Urinary bladder (tissue), 3 donors: ENCODE measurements at regions not wholly inside any gene's neighbourhood (a gene's known extent, or its start where the extent isn't known, plus 50 kb on each side); places are given as distances from the start of the nearest gene placed in this dataset.
"Not testable (repeated sequence)": the region's sequence is repeated elsewhere in the genome, so short reads cannot be mapped to it uniquely, and the experiment has no call there.

Experiments used
- DNase-seq: peaks from one replicate; pipeline ENCODE4 v3.0.0-alpha.2; 2015; ENCODE audit errors: extremely low spot score
- H3K27ac ChIP-seq: one replicate; pipeline ENCODE4 v1.5.1; 2013; ENCODE audit warnings: low read depth, mild to moderate bottlenecking, moderate library complexity
- H3K36me3 ChIP-seq: one replicate; pipeline ENCODE4 v1.6.1; 2013; ENCODE audit warnings: mild to moderate bottlenecking, moderate library complexity; ENCODE audit not compliant: insufficient read depth
- H3K4me1 ChIP-seq: one replicate; pipeline ENCODE4 v1.6.1; 2013; ENCODE audit warnings: mild to moderate bottlenecking, moderate library complexity; ENCODE audit not compliant: insufficient read depth
- H3K4me3 ChIP-seq: one replicate; pipeline ENCODE4 v1.5.1; 2013; ENCODE audit warnings: low read depth, low read length
- WGBS: extraction: QIAGEN DNeasy Blood & Tissue Kit; methylation state at CpG from one replicate; pipeline ENCODE4 v1.1.7; 2013; 5-methylcytosine and 5-hydroxymethylcytosine counted together
- donor health status: healthy with polysubstance abuse.
- donor health status: healthy.

- H3K36me3 ChIP-seq: no peaks in the 10 kb centered on the region
- no peak overlapping the region for H3K4me3 ChIP-seq
- H3K27ac ChIP-seq: no peak overlapping the region
- H3K4me1 ChIP-seq: no peaks in the 10 kb centered on the region
- DNase-seq: no peak
- WGBS: 29% methylated on average over 3 of the region's 3 CpGs
Observed at GRCh38 chr2:66212749-66213148, 222.2 kb upstream of the MEIS1 start.

GRCh38 chr2:66202586-66202985, 232.3 kb upstream of the MEIS1 start:
- DNase-seq: no peak
- no peak overlapping the region for H3K27ac ChIP-seq
- no peaks in the 10 kb centered on the region for H3K4me1 ChIP-seq
- WGBS: 84% methylated on average over 2 of the region's 2 CpGs
- H3K4me3 ChIP-seq: no peak overlapping the region
- no peaks in the 10 kb centered on the region for H3K36me3 ChIP-seq

GRCh38 chr2:66201242-66201641, 233.7 kb upstream of the MEIS1 start:
- WGBS: 72% methylated on average over 2 of the region's 2 CpGs
- no peaks in the 10 kb centered on the region for H3K4me1 ChIP-seq
- no peak overlapping the region for H3K27ac ChIP-seq
- H3K36me3 ChIP-seq: no peaks in the 10 kb centered on the region
- H3K4me3 ChIP-seq: no peak overlapping the region
- DNase-seq: no peak

- no peak for DNase-seq
- Histone ChIP-seq H3K4me1 (no peaks in the 10 kb centered on the region), H3K36me3 (no peaks in the 10 kb centered on the region), H3K27ac (no peak overlapping the region), H3K4me3 (no peak overlapping the region)
Observed at GRCh38 chr2:66198873-66199272, 236.1 kb upstream of the MEIS1 start.

GRCh38 chr2:66192888-66193287, 242.0 kb upstream of the MEIS1 start:
- 77% methylated on average over 2 of the region's 2 CpGs for WGBS
- no peaks in the 10 kb centered on the region for H3K36me3 ChIP-seq
- H3K27ac ChIP-seq: no peak overlapping the region
- no peak overlapping the region for H3K4me3 ChIP-seq
- DNase-seq: no peak
- no peaks in the 10 kb centered on the region for H3K4me1 ChIP-seq

GRCh38 chr2:66191311-66191710, 243.6 kb upstream of the MEIS1 start:
- DNase-seq: no peak
- WGBS: 77% methylated on average over 1 of the region's 1 CpG
- no peaks in the 10 kb centered on the region for H3K36me3 ChIP-seq
- no peaks in the 10 kb centered on the region for H3K4me1 ChIP-seq
- H3K27ac ChIP-seq: no peak overlapping the region
- no peak overlapping the region for H3K4me3 ChIP-seq

- Histone ChIP-seq H3K4me3 (no peak overlapping the region), H3K27ac (no peak overlapping the region), H3K36me3 (no peaks in the 10 kb centered on the region), H3K4me1 (no peaks in the 10 kb centered on the region)
- no peak for DNase-seq
Observed at GRCh38 chr2:66189553-66189952, 245.4 kb upstream of the MEIS1 start.

- Histone ChIP-seq H3K4me1 (no peaks in the 10 kb centered on the region), H3K4me3 (no peak overlapping the region), H3K36me3 (no peaks in the 10 kb centered on the region), H3K27ac (no peak overlapping the region)
- DNase-seq: no peak
- WGBS: 64% methylated on average over 3 of the region's 3 CpGs
Observed at GRCh38 chr2:66186537-66186936, 248.4 kb upstream of the MEIS1 start.

- WGBS: 86% methylated on average over 11 of the region's 11 CpGs
- Histone ChIP-seq H3K4me1 (no peaks in the 10 kb centered on the region), H3K4me3 (no peak overlapping the region), H3K36me3 (no peaks in the 10 kb centered on the region), H3K27ac (no peak overlapping the region)
- peak; percentile 55 for DNase-seq
Observed at GRCh38 chr2:66185497-66186054, 249.3 kb upstream of the MEIS1 start.

GRCh38 chr2:66177128-66177796, 257.7 kb upstream of the MEIS1 start:
- not testable (repeated sequence) for H3K4me1 ChIP-seq, DNase-seq, H3K27ac ChIP-seq, H3K4me3 ChIP-seq, H3K36me3 ChIP-seq
- 88% methylated on average over 26 of the region's 26 CpGs for WGBS

- Histone ChIP-seq H3K27ac (no peak overlapping the region), H3K4me3 (no peak overlapping the region), H3K4me1 (no peaks in the 10 kb centered on the region), H3K36me3 (no peaks in the 10 kb centered on the region)
- WGBS: 86% methylated on average over 5 of the region's 5 CpGs
- DNase-seq: no peak
Observed at GRCh38 chr2:66174491-66174890, 260.4 kb upstream of the MEIS1 start.

- Histone ChIP-seq H3K36me3 (no peaks in the 10 kb centered on the region), H3K4me1 (no peaks in the 10 kb centered on the region), H3K27ac (no peak overlapping the region), H3K4me3 (no peak overlapping the region)
- WGBS: 93% methylated on average over 1 of the region's 1 CpG
- no peak for DNase-seq
Observed at GRCh38 chr2:66173645-66174044, 261.3 kb upstream of the MEIS1 start.

GRCh38 chr2:66171530-66171929, 263.4 kb upstream of the MEIS1 start:
- no peak overlapping the region for H3K4me3 ChIP-seq
- DNase-seq: peak; percentile 13
- no peaks in the 10 kb centered on the region for H3K4me1 ChIP-seq
- H3K27ac ChIP-seq: no peak overlapping the region
- WGBS: 30% methylated on average over 5 of the region's 5 CpGs
- H3K36me3 ChIP-seq: no peaks in the 10 kb centered on the region

GRCh38 chr2:66170744-66171330, 264.1 kb upstream of the MEIS1 start:
- no peak overlapping the region for H3K4me3 ChIP-seq
- H3K4me1 ChIP-seq: no peaks in the 10 kb centered on the region
- no peak overlapping the region for H3K27ac ChIP-seq
- no peaks in the 10 kb centered on the region for H3K36me3 ChIP-seq
- WGBS: 70% methylated on average over 6 of the region's 6 CpGs
- DNase-seq: no peak
